HL-60 (cell line): ENCODE measurements at regions not wholly inside any gene's neighbourhood (a gene's known extent, or its start where the extent isn't known, plus 50 kb on each side); places are given as distances from the start of the nearest gene placed in this dataset.
A peak's percentile ranks its signal among the peaks of the same experiment; 100 is the strongest.

Source experiments
- DNase-seq, 2 experiments: peaks; one replicate each; pipeline ENCODE4 v3.0.0-alpha.2; 2010 to 2020; ENCODE audit warnings: low read depth in 1 of 2, low spot score in 1 of 2
- H3K27ac ChIP-seq: fragments of 250-450 bp; sonication (Bioruptor Pico); replicated peaks from 2 replicates; pipeline ENCODE4 v1.5.1; 2020; ENCODE audit warnings: mild to moderate bottlenecking, moderate library complexity
- H3K27me3 ChIP-seq: fragments of 250-450 bp; sonication (Bioruptor Pico); 2 replicates; pipeline ENCODE4 v1.5.1; 2021; ENCODE audit warnings: mild to moderate bottlenecking, moderate library complexity; ENCODE audit not compliant: insufficient read depth, poor library complexity, severe bottlenecking
- H3K4me3 ChIP-seq: replicated peaks from 2 replicates; pipeline ENCODE4 v1.5.1; 2011; ENCODE audit warnings: mild to moderate bottlenecking, control low read depth, low read length; ENCODE audit not compliant: insufficient read depth
- GABPA ChIP-seq: IDR thresholded peaks from 2 replicates; pipeline ENCODE4 v1.6.1; 2012; ENCODE audit warnings: low read depth
- POLR2AphosphoS5 ChIP-seq: IDR thresholded peaks from 2 replicates; pipeline ENCODE4 v1.6.1; 2012; ENCODE audit warnings: low read depth
- REST ChIP-seq: IDR thresholded peaks from 2 replicates; pipeline ENCODE4 v1.6.1; 2012; ENCODE audit warnings: low read depth; ENCODE audit not compliant: insufficient replicate concordance
- SPI1 ChIP-seq: IDR thresholded peaks from 2 replicates; pipeline ENCODE4 v1.6.1; 2012; ENCODE audit warnings: low read depth, mild to moderate bottlenecking, borderline replicate concordance
- TF ChIP-seq, protein P1 (sequence below): IDR thresholded peaks from one replicate; pipeline ENCODE4 v1.5.1; 2011; ENCODE audit warnings: low read length, control low read depth, inconsistent platforms; ENCODE audit not compliant: insufficient read depth

GRCh38 chr7:84250452-84250851, 55.9 kb upstream of the SEMA3A start:
- TF ChIP-seq GABPA = no peak
- TF ChIP-seq SPI1 = no peak
- TF ChIP-seq REST = no peak
- no peak for TF ChIP-seq POLR2AphosphoS5
- TF ChIP-seq, protein P1, sequence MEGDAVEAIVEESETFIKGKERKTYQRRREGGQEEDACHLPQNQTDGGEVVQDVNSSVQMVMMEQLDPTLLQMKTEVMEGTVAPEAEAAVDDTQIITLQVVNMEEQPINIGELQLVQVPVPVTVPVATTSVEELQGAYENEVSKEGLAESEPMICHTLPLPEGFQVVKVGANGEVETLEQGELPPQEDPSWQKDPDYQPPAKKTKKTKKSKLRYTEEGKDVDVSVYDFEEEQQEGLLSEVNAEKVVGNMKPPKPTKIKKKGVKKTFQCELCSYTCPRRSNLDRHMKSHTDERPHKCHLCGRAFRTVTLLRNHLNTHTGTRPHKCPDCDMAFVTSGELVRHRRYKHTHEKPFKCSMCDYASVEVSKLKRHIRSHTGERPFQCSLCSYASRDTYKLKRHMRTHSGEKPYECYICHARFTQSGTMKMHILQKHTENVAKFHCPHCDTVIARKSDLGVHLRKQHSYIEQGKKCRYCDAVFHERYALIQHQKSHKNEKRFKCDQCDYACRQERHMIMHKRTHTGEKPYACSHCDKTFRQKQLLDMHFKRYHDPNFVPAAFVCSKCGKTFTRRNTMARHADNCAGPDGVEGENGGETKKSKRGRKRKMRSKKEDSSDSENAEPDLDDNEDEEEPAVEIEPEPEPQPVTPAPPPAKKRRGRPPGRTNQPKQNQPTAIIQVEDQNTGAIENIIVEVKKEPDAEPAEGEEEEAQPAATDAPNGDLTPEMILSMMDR = no peak
- no peak for DNase-seq

GRCh38 chr7:84249656-84250055, 55.1 kb upstream of the SEMA3A start:
- no peak overlapping the region for H3K27ac ChIP-seq
- DNase-seq = peak in 1 of 2 experiments; percentile 51
- no peak overlapping the region for H3K4me3 ChIP-seq
- H3K27me3 ChIP-seq = no peaks in the 10 kb centered on the region
- no peak for TF ChIP-seq GABPA
- no peak for TF ChIP-seq SPI1
- TF ChIP-seq, protein P1 = no peak
- TF ChIP-seq POLR2AphosphoS5 = no peak
- no peak for TF ChIP-seq REST

More at GRCh38 chr7:84250452-84250851, 55.9 kb upstream of the SEMA3A start:
- Histone ChIP-seq H3K27me3 (no peaks in the 10 kb centered on the region), H3K4me3 (no peak overlapping the region), H3K27ac (no peak overlapping the region; the same call in 1 of the 2 replicates)

GRCh38 chr7:84248843-84249242, 54.3 kb upstream of the SEMA3A start:
- peak in 1 of 2 experiments; percentile 31 for DNase-seq
- TF ChIP-seq REST (no peak), SPI1 (no peak), POLR2AphosphoS5 (no peak), GABPA (no peak)
- TF ChIP-seq, protein P1 = no peak
- Histone ChIP-seq H3K27ac (peak overlapping the region; percentile 40), H3K4me3 (no peak overlapping the region), H3K27me3 (no peaks in the 10 kb centered on the region)
